GM12865 (cell line): ENCODE measurements at regions not wholly inside any gene's neighbourhood (a gene's known extent, or its start where the extent isn't known, plus 50 kb on each side); places are given as distances from the start of the nearest gene placed in this dataset.

Experiments used
- DNase-seq: peaks from one replicate; pipeline ENCODE4 v3.0.0; 2010; ENCODE audit warnings: low read depth
- H3K4me3 ChIP-seq: 2 replicates; pipeline ENCODE4 v1.5.1; 2011; ENCODE audit warnings: mild to moderate bottlenecking, low read depth, low read length, control low read depth
- TF ChIP-seq, protein P1 (sequence below): IDR thresholded peaks from 2 replicates; pipeline ENCODE4 v1.5.1; 2011; ENCODE audit warnings: low read length, control low read depth, low read depth, inconsistent platforms; ENCODE audit not compliant: insufficient read depth; ENCODE audit errors: missing control alignments

DNA sequence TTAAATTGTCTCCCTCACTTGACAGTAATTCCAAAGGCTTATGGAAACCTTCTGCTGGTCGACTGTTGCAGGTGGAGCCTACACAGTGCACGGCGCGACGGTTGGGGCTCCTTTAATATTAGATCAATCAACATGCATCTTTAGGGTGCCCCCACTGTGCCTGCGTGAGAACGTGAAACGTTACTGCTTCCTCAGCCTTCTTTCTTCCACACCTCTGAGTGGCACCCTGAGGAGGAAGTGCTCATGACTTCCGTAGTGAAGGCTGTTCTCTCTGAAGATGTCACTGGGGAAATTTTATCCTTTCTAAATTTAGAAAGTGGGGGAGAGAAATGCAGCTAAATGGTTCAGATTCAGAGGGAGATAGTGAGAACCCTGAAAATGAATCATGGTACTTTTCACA is 184.0 kb upstream of the ZFP42 start:
- TF ChIP-seq, protein P1, sequence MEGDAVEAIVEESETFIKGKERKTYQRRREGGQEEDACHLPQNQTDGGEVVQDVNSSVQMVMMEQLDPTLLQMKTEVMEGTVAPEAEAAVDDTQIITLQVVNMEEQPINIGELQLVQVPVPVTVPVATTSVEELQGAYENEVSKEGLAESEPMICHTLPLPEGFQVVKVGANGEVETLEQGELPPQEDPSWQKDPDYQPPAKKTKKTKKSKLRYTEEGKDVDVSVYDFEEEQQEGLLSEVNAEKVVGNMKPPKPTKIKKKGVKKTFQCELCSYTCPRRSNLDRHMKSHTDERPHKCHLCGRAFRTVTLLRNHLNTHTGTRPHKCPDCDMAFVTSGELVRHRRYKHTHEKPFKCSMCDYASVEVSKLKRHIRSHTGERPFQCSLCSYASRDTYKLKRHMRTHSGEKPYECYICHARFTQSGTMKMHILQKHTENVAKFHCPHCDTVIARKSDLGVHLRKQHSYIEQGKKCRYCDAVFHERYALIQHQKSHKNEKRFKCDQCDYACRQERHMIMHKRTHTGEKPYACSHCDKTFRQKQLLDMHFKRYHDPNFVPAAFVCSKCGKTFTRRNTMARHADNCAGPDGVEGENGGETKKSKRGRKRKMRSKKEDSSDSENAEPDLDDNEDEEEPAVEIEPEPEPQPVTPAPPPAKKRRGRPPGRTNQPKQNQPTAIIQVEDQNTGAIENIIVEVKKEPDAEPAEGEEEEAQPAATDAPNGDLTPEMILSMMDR, result no peak
- H3K4me3 ChIP-seq, result no peak overlapping the region
- DNase-seq, result no peak

DNA sequence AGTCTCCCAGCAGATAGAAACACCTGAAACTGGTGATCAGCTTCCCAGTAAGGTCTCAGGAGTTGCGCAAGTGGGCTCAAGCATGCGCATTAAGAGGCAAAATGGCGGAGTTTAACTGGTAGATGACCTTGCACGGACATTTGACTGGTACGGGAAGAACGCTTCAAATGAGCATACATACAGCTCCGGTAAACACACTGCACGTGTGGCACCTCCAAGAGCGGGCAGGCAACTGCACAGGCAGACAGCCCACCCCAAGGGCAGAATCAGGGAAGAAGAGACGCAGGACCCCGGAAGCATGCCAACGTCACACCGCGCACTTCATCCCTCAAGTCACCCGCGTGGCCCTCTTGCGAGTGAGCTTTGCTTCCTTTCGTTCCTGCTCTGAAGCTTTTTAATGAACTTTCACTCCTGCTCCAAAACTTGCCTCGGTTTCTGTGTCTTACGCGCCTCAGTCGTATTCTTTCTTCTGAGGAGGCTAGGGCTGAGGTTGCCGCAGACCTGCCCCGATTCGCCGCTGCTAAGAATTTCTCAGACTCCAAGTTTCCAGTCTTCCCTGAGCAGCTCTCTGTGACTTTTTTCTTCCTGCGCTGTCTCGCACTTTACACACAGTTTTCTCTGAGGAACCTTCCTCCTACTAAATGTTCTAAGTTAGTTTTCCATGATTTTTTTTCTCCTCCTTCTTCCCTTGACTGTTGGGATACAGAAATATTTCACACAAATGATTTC is 180.7 kb upstream of the ZFP42 start:
- H3K4me3 ChIP-seq, result no peak overlapping the region
- TF ChIP-seq, protein P1, result no peak
- DNase-seq, result no peak

DNA sequence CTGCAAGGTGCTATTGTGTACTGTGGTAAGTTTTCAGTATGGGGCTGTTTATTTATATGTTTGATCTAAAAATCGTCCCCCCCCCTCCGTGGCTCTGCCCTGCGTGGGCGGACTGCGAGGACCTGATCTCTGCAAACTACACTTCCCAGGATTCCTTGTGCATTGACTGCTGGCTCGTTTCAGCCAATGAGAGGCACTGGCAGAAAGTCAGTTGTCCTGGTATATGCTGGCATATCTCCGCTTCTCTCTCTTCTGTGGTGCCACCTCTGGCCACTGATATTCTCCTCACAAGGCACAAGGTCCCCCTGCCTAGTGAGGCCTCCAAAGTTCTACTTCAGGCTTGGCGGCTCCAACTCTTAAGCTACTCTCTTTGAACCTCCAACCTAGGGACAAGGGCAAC is 168.8 kb upstream of the ZFP42 start:
- no peak for DNase-seq
- TF ChIP-seq, protein P1, result no peak
- H3K4me3 ChIP-seq, result no peak overlapping the region

DNA sequence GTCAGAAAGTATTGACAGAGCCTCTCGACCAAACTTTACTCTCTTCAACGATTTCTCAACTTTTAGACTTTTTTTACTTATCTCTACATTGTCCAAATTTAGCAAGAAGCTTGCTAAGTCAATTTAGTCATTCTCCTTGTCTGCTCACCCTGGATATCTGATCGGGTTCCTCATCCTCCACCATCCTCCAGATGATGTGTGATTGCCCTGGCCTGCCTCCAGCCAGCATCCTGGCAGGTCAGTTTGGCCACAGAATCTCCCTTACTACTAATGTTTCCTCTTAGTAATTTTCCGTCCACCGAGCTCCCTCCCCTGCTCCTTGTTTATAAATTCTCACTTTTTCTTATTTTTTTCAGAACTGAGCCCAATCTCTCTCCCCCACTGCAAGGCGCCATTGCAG is 167.9 kb upstream of the ZFP42 start:
- TF ChIP-seq, protein P1, result no peak
- no peak for DNase-seq
- H3K4me3 ChIP-seq, result no peak overlapping the region

DNA sequence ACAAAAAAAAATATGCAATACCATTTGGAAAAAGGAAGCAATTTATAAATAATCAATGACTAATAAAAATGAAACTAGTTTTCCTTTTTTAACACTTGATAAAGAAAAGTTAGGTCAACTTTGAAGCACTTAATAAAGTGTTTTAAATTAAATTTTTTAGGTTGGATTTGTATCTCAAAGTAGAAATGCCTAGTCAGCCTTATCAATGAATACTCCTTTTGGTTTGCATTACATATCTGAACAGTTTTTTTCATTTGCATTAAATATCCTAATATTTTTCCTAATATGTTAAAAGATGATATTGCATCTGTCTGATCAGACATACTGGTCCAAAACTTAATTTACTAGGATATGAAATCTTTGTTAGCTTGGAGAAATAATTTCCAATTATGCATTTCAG is 155.8 kb upstream of the ZFP42 start:
- TF ChIP-seq, protein P1, result no peak
- no peak for DNase-seq

DNA sequence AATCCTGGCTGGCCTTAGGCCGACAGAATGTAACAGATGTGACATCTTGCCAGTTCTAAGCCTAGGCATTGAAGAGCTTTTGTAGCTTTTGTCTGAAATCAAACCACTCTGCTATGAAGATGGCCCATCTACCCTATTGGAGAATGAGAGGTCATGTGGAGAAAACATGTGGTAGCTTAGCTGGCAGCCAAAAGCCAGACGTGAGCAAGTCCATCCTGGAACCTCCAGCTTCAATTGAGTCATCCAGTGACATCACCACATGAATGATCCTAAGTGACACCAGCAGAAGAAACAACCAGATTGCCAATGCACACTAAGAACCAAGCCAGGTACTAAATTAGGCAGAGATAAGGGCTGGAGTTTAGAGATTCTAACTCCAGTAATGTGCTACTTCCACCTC is 154.8 kb upstream of the ZFP42 start:
- TF ChIP-seq, protein P1, result no peak
- DNase-seq, result no peak

More for the DNA sequence above, 155.8 kb upstream of the ZFP42 start:
- H3K4me3 ChIP-seq, result no peak overlapping the region

DNA sequence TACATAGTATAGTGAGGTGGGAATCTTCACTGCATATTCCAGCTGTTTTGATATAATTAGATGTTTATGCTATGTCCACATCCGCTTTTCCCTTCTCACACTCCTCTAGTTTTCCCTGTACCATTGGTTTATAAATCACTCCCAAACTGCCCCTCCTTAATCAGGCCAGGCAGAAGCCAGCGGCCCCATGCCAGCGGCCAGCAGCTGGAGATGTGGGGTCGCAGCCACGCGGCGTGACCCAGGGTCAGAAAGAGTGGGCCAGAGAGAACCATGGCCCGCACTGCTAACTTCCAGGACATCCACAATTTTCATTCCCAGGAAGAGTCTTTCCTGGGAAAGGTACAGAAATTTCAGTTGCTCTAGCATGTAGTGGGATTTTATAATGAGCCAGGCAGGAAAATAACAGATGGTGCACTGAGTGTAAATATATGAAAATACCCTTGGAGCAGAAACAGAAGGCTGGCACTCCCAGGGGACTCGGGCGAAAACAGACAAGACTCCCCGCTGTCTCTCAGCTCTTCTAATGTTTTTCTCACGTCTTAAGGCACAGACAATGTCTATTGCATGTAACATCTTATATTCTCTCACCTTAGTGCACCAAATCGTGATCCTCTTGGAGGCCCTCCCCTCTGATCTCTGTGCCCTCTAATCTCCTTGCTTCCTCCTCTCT is 145.9 kb upstream of the ZFP42 start:
- TF ChIP-seq, protein P1, result no peak
- H3K4me3 ChIP-seq, result no peak overlapping the region
- no peak for DNase-seq

More for the DNA sequence above, 154.8 kb upstream of the ZFP42 start:
- no peak overlapping the region for H3K4me3 ChIP-seq
